ENCODE measurements at regions not wholly inside any gene's neighbourhood (a gene's known extent, or its start where the extent isn't known, plus 50 kb on each side); places are given as distances from the start of the nearest gene placed in this dataset.
"Not testable (repeated sequence)": the region's sequence is repeated elsewhere in the genome, so short reads cannot be mapped to it uniquely, and the experiment has no call there.

DNA sequence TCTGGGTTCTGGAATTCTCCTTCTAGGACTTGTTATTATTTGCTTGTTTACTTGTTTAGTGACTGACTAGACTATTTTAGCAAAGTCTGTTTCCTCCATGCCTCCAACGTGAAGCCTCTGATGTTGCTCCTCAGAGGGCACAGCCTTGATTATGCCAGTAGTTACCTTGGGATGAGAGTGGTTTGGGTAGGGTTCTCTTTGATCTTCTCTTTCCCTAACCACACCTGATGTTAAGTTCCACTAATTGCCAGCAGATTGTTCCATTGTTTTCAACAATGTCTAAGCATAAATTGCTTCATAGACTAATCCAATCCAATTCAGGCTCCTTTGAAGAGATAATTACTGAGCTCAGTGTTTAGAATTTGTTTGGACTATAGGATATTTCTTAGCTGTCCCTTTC lies 352.7 kb upstream of the DIPK2B start:
- Histone ChIP-seq H3K36me3 (no peaks in the 10 kb centered on the region), H3K27me3 (no peaks in the 10 kb centered on the region), H3K27ac (no peak overlapping the region), H3K4me3 (no peak overlapping the region), H3K9me3 (no peaks in the 10 kb centered on the region), H3K4me1 (no peaks in the 10 kb centered on the region)
- DNase-seq, result no peak
- intact Hi-C loops (cut with DNase I; ENCODE audit: low total_unique reads), result no loop called here
- TF ChIP-seq POLR2A (IDR thresholded peaks at IDR 0.05), result no peak
- TF ChIP-seq, protein P1, sequence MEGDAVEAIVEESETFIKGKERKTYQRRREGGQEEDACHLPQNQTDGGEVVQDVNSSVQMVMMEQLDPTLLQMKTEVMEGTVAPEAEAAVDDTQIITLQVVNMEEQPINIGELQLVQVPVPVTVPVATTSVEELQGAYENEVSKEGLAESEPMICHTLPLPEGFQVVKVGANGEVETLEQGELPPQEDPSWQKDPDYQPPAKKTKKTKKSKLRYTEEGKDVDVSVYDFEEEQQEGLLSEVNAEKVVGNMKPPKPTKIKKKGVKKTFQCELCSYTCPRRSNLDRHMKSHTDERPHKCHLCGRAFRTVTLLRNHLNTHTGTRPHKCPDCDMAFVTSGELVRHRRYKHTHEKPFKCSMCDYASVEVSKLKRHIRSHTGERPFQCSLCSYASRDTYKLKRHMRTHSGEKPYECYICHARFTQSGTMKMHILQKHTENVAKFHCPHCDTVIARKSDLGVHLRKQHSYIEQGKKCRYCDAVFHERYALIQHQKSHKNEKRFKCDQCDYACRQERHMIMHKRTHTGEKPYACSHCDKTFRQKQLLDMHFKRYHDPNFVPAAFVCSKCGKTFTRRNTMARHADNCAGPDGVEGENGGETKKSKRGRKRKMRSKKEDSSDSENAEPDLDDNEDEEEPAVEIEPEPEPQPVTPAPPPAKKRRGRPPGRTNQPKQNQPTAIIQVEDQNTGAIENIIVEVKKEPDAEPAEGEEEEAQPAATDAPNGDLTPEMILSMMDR (IDR thresholded peaks at IDR 0.05), result no peak

DNA sequence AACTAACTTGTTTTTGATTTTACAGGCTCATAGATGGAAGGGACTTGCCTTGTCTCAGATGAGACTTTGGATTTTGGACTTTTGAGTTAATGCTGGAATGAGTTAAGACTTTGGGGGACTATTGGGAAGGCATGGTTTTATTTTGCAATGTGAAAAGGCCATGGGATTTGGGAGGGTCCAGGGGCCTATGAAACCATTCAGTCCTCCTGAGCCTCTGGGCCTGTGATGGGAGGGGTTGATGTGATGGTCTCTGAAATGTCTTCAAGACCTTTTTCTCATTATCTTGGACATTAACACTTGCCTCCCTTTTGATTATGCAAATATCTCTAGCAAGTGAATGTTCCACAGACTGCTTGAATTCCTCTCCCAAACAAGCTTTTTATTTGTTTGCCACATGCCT lies 346.0 kb upstream of the DIPK2B start:
- H3K4me1 ChIP-seq; H3K4me3 ChIP-seq; H3K27ac ChIP-seq; intact Hi-C loops (cut with DNase I; ENCODE audit: low total_unique reads); DNase-seq; H3K27me3 ChIP-seq; H3K36me3 ChIP-seq; H3K9me3 ChIP-seq: not testable (repeated sequence)

DNA sequence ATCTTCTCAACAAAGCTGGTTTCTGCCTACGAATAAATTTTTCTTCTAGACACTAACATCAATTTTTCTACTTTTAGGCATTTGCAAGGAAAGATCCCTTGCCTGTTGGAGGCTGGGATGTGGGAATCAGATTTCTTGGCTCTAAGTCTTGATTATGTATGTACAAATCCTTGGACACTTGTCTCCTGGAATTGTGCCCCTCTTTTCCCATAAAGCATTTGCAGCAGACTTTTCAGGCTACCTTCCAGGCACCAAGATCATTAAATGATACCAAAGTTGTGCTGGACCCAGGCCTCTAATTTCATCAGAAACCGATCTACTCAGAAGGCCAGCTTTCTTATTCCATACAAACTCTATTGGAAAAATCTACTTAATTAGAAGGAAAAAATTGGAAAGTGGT lies 339.5 kb upstream of the DIPK2B start:
- DNase-seq, result no peak

DNA sequence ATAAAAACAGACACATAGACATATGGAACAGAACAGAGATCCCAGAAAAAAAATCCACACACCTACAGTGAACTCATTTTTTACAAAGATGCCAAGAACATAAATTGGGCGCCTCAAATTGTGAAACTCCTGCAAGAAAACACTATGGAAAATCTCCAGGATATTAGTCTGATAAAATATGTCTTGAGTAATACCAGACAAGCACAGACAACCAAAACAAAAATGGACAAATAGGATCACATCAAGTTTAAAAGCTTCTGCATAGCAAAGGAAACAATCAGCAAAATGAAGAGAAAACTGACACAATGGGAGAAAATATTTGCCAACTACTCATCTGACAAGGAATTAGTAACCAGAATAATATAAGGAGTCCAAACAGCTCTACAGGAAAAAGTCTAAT lies 337.3 kb upstream of the DIPK2B start:
- Histone ChIP-seq H3K27me3 (no peaks in the 10 kb centered on the region), H3K27ac (no peak overlapping the region), H3K4me1 (no peaks in the 10 kb centered on the region), H3K9me3 (no peaks in the 10 kb centered on the region), H3K36me3 (no peaks in the 10 kb centered on the region), H3K4me3 (no peak overlapping the region)
- TF ChIP-seq, protein P1 (IDR thresholded peaks at IDR 0.05), result no peak
- no peak for TF ChIP-seq POLR2A (IDR thresholded peaks at IDR 0.05)
- no peak for DNase-seq
- intact Hi-C loops (cut with DNase I; ENCODE audit: low total_unique reads), result no loop called here

More for the DNA sequence above, 339.5 kb upstream of the DIPK2B start:
- Histone ChIP-seq H3K36me3 (no peaks in the 10 kb centered on the region), H3K27ac (no peak overlapping the region), H3K27me3 (no peaks in the 10 kb centered on the region), H3K9me3 (no peaks in the 10 kb centered on the region), H3K4me1 (no peaks in the 10 kb centered on the region), H3K4me3 (no peak overlapping the region)
- intact Hi-C loops (cut with DNase I; ENCODE audit: low total_unique reads), result no loop called here
- TF ChIP-seq, protein P1 (IDR thresholded peaks at IDR 0.05), result no peak
- TF ChIP-seq POLR2A (IDR thresholded peaks at IDR 0.05), result no peak

DNA sequence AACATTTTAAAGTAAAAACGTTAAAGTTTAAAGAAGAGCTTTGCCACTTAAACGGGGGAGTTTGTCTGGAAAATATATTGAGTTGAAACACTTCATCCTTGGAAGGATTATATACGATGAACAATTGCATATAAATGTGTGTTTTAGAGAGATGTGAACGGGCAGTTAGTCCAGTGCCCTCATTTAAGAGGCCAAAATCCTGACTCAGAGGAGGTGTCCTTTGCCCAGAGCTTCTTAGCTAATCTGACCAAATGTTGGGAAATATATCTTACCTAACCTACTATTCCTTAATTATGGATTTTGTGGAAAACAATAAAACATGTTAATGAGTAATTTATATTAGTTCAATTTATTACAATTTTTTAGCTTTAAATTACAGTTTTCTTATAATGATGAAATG lies 327.2 kb upstream of the DIPK2B start:
- intact Hi-C loops (cut with DNase I; ENCODE audit: low total_unique reads), result no loop called here
- H3K9me3 ChIP-seq, result no peaks in the 10 kb centered on the region
- no peak for TF ChIP-seq POLR2A (IDR thresholded peaks at IDR 0.05)
- TF ChIP-seq, protein P1 (IDR thresholded peaks at IDR 0.05), result no peak
- DNase-seq, result no peak
- H3K27me3 ChIP-seq, result no peaks in the 10 kb centered on the region
- peak overlapping the region in 1 of 2 donors; percentile 27 for H3K27ac ChIP-seq
- no peaks in the 10 kb centered on the region for H3K4me1 ChIP-seq
- H3K36me3 ChIP-seq, result no peaks in the 10 kb centered on the region
- no peak overlapping the region for H3K4me3 ChIP-seq

DNA sequence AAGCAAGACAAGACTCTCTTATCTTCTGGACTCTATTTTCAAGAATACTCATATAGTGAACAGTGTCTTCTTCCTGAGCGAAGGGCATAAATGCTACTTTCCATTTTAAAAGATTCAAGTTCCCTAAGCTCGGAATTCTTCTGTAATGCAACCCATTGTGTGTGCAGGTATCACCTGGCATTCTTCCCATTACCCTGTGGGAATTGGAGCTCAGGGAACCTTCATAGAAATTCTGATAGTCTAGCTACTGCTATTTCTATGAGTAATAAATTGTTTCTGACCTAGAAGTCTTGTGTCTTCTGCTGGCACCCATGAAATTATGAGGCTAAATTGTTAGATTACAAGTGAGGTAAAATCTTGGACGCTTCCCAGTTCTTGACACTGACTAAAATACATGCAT lies 324.1 kb upstream of the DIPK2B start:
- Histone ChIP-seq H3K27me3 (peaks cover 0 to 7% of the 10 kb centered on the region in 2 donors), H3K36me3 (no peaks in the 10 kb centered on the region), H3K9me3 (no peaks in the 10 kb centered on the region), H3K4me1 (no peaks in the 10 kb centered on the region), H3K27ac (no peak overlapping the region), H3K4me3 (no peak overlapping the region)
- intact Hi-C loops (cut with DNase I; ENCODE audit: low total_unique reads), result no loop called here
- no peak for DNase-seq
- TF ChIP-seq, protein P1 (IDR thresholded peaks at IDR 0.05), result no peak
- TF ChIP-seq POLR2A (IDR thresholded peaks at IDR 0.05), result no peak
